HG02798 (cell line): ENCODE measurements at regions not wholly inside any gene's neighbourhood (a gene's known extent, or its start where the extent isn't known, plus 50 kb on each side); places are given as distances from the start of the nearest gene placed in this dataset.
"Not testable (repeated sequence)": the region's sequence is repeated elsewhere in the genome, so short reads cannot be mapped to it uniquely, and the experiment has no call there.

Source experiments
- ATAC-seq: cut with Tn5 transposase; IDR thresholded peaks from one replicate; pipeline ENCODE4 v1.9.1; 2021; ENCODE audit warnings: mild to moderate bottlenecking; ENCODE audit not compliant: unreplicated experiment, poor library complexity

- ATAC-seq = no peak
These were observed 1139.3 kb downstream of the DIAPH3 start for GRCh38 chr13:59024434-59024833.

DNA sequence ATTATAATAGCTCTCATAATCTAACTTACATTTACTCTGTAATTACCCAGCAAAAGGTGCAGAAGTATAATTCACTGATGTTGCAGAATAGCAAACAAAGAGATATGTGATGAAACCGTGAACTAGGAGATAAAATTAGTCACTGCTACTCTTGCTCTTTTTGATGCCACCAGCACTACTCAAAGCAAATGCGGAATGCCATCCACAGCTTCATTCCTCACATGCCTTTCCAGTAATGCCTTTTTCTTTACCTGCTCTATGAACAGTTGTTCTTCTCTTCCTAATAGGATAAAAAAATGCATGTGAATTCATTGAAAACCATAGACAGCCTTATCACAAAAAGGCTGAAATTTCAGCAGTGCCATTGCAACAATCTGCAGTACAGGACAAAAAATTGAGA is 1129.5 kb downstream of the DIAPH3 start:
- no peak for ATAC-seq

DNA sequence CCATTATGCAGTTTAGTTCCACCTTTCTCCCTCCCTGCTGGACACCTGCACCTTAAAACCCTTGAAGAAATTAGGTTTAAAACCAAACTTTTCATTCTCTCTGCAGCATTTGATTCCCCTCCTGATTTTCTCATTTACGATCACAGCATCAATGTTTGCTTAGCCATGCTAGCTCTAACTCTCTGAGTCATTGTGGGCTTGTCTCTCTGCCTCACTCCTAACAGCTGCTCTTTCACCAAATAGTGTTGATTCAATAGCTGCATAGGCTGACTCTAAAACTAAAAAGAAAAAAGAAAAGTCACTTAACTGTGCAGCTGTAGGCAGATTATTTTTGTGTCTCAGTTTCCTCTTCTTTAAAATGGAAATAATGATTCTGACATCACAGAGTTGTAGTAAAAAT is 1124.9 kb downstream of the DIAPH3 start:
- ATAC-seq = no peak

- ATAC-seq = no peak
These were observed 1120.7 kb downstream of the DIAPH3 start for GRCh38 chr13:59043016-59043415.

DNA sequence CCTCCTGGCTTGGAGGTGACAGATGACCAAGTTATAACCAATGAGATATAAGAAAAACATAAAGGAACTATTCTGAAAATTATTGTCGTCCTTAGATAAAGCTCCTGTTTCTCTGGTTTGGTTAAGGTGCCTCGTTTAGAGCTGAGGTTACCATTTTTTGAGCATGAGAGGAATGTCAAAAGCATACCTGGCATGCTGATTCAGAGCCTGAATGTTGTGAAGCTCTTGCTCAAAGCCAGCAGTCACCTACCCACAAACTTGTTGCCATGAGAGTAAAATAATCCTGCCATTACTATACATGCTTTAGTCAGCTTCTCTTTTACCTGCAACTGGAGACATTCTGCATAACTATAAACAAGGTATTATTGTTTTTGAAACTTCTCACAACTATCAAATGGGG is 1116.2 kb downstream of the DIAPH3 start:
- no peak for ATAC-seq

- no peak for ATAC-seq
These were observed 1102.1 kb downstream of the DIAPH3 start for GRCh38 chr13:59061621-59062020.

DNA sequence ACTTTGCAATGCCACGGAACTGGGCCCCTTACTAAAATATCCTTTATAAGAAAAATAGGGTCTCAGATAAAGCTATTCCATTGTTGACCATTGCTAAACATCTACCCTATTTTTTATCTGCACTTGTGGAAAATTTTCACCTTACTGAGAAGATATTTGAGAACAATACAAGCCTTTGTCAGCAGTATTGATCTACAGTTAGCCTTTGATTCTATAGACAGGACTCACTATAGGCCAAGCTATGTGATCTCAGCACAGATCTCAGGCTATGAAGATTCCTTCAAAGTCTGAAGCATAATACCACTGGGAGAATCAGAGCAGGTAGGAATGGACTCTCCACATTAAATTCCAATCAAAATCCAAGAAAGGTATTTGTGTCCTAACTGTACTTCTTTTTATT is 1099.7 kb downstream of the DIAPH3 start:
- ATAC-seq = no peak

- not testable (repeated sequence) for ATAC-seq
These were observed 1087.3 kb downstream of the DIAPH3 start for GRCh38 chr13:59076386-59076785.

- ATAC-seq = no peak
These were observed 1077.6 kb downstream of the DIAPH3 start for GRCh38 chr13:59086147-59086546.

- no peak for ATAC-seq
These were observed 1075.0 kb downstream of the DIAPH3 start for GRCh38 chr13:59088716-59089115.

DNA sequence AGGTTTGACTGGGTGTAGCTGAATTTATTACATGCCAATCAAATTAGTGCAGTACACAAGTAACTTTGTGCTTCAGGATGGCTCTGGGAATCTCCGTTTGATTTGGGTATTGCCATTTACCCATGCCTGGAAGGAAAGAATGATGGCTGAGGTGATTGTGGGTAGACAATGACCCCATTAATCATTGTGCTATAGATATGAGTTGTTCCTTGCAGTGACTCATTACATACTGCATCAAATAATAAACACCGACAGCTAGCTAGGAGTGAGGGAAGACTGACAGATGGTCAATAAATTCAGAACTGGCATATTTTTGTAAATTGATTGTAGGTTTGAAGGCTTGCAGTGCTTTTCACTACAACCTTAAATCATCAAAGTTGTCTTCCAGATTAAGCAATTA is 1069.5 kb downstream of the DIAPH3 start:
- ATAC-seq = no peak

DNA sequence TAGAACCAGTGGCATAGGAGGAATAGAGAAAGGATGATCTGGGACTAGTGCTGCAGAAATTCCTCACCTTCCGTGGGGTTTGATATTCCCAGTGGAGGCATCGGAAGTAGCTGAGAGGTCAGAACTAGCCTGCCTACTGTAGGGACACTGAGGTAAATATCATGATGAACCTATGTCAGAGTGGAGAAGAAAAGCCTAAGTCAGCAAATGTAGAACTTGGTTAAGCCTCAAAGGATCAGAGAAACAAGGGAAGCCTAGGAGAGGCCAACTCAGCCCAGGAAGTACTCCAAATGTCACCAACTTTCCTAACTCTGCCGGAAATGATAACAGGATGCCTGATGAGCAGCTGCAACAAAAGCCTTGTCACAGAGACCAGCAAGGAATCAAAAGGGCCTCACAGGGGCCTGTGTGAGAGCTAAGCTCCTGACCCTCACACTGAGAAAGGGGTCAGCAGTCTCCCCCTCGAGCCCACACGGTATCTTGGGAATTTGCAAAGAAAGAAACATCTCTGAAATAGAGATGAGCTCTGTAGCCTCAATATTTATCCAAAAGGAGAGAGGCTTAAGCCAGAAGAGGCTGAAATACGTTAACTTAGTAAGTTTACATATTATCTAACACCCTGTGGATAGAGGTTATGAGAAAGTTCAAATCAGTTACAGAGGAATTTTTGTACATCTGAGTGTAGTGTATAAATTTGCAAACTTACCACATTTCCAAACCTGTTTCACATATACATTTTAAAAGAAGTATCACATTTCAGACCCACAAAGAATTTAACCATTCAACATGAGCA is 1064.3 kb downstream of the DIAPH3 start:
- ATAC-seq = no peak

GRCh38 chr13:59103004-59103768 is 1060.5 kb downstream of the DIAPH3 start:
- ATAC-seq = no peak

GRCh38 chr13:59111751-59112171 is 1052.0 kb downstream of the DIAPH3 start:
- no peak for ATAC-seq

DNA sequence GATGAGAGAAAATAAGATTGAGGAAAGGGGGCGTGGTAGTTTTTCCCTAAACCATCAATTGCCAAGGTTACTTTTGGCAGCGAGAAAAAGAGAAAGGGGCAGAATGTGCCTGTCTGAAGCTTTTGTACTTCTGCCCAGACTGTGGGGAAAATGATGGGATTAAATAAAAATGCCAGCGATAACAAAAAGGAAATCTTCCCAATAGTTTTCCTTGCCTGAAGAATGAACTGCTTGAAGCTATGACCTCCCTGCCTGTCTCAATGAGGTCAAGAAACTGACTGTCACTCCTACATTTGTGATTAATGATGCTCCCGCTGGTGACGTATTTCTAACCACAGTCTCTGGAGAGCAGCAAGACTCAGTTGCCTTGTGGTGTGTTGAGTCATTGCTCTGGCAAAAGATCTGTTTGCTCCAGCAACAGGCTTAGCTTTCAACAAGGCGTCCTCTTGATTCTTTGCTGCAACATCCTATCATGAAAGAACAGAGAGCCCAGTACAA is 1051.5 kb downstream of the DIAPH3 start:
- no peak for ATAC-seq

DNA sequence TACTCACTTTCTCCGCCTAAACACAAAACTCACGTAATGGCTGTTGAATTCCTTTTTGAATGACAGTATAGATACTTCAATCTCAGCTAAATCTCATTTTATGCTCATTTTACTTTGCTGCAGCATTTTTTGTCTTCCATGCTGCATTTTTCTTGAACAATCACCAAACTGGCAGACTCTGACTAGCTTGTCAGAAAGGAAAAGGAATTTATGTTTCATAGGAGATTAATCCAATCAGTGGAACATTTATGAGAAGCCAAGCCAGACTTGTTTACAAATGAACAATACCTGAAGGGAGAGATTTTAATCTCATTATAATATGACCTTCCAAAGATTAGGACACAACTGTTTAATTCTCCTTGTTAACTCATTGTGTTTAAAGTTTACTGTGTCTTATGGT is 1044.3 kb downstream of the DIAPH3 start:
- no peak for ATAC-seq

DNA sequence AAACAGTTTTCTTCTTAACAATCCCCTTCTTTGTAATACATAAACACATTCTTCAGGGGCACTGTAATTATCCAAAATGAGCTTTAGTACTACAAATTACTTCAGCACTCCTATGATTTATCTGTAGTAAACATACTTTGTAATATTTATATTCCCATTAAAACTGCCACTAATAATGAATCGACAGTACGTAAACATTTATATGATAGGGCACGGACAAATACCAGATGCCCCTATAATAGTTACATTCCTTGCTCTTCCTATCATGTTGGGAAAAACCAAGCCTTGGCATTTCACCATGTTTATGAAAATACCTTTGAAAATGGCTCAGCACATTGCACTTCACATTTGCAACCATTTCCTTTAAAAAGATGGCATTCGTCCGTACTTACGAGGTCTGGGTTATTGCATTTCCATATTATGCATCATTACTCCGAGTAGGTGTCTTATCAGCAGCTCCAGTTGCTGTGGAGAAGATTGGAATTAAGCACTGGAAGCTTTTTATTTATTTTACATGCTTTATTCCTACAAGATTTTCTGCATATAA is 1043.4 kb downstream of the DIAPH3 start:
- ATAC-seq = no peak

- ATAC-seq = no peak
These were observed 1042.2 kb downstream of the DIAPH3 start for GRCh38 chr13:59121507-59121906.

DNA sequence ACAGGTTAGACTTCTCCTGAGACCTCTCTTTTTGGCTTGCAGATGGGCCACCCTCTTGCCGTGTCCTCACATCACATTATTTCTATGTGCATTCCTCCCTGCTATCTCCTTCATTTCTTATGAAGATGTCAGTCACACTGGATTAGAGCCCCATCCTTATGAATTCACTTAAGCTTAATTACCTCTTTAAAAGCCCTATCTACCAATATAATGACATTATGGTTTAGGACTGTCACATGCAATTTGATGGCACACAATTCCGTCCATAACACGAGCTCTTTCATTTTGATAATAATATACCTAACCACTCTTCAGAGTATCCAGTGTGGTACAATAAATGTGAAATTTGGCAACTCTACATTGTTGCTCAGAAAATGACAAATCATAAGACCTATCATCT is 1037.3 kb downstream of the DIAPH3 start:
- ATAC-seq = no peak

DNA sequence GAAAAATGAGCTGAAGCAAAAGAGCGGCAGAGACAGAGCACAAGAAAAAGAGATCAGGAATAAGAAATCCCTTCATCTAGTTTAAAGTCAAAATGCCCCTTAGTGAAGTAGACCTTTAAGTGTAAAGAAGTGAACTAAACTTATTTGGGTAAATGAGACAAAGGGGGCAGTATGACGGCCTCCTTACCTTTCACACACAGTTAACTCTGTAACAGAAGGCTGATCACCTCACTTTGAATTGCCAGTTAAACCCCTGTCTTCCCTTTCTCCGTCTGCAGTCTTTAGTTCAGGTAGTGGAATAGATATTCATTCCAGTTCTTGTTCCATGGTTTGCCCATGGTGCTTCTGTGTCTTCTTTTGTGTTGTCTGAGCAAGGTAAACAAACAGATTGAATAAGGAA is 1029.8 kb downstream of the DIAPH3 start:
- no peak for ATAC-seq

DNA sequence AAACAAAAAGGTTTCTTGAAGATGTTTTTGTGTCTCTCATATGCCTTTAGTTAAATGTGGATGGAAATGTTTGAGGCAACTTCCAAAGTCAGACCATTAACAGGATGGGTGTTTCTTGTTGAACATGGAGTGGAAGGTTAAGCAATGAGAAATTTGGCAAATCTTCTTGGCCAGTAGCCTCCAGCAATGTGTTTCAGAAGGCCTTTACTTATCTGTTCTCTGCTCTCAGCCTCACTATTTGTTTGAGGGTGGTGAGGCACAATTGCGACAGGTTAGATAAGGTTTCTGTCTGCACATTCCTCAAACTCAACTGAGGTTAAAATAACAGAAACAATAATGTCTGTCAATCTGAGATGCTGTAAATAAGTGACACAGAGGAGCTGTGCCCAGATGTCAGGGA is 1019.0 kb downstream of the DIAPH3 start:
- ATAC-seq = no peak
